Coronary artery (tissue), 2 donors: ENCODE measurements at regions not wholly inside any gene's neighbourhood (a gene's known extent, or its start where the extent isn't known, plus 50 kb on each side); places are given as distances from the start of the nearest gene placed in this dataset.

ENCODE experiments used
- DNase-seq: peaks from one replicate; pipeline ENCODE4 v3.0.0-alpha.2; 2017; ENCODE audit warnings: low spot score
- H3K27ac ChIP-seq, 2 donors: fragments of 200-600 bp; sonication (generic); one replicate each; pipeline ENCODE4 v1.5.1; 2016 to 2019
- H3K4me3 ChIP-seq: fragments of 200-600 bp; sonication (generic); 2 replicates; pipeline ENCODE4 v1.5.1; 2016; ENCODE audit warnings: mild to moderate bottlenecking, moderate library complexity
- TF ChIP-seq, protein P1 (sequence below): fragments of 200-600 bp; sonication (generic); IDR thresholded peaks from one replicate; pipeline ENCODE4 v1.5.1; 2019; ENCODE audit warnings: antibody characterized with exemption

DNA sequence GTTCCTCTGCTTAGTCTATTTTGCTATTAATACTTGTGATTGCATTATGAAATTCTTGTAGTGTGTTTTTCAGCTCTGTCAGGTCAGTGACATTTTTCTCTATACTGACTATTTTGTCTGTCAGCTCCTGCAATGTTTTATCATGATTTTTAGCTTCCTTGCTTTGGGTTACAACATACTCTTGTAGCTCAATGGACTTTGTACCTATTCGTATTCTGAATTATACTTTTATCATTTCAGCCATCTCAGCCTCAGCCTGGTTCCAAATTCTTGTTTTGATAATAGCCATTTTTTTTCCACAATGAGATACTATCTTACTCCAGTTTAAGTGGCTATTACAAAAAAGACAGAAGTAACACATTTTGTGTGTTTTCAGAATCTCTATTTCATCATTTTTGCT lies 204.2 kb upstream of the ONECUT1 start:
- H3K27ac ChIP-seq, result no peak overlapping the region
- H3K4me3 ChIP-seq, result no peak overlapping the region
- no peak for DNase-seq
- TF ChIP-seq, protein P1, sequence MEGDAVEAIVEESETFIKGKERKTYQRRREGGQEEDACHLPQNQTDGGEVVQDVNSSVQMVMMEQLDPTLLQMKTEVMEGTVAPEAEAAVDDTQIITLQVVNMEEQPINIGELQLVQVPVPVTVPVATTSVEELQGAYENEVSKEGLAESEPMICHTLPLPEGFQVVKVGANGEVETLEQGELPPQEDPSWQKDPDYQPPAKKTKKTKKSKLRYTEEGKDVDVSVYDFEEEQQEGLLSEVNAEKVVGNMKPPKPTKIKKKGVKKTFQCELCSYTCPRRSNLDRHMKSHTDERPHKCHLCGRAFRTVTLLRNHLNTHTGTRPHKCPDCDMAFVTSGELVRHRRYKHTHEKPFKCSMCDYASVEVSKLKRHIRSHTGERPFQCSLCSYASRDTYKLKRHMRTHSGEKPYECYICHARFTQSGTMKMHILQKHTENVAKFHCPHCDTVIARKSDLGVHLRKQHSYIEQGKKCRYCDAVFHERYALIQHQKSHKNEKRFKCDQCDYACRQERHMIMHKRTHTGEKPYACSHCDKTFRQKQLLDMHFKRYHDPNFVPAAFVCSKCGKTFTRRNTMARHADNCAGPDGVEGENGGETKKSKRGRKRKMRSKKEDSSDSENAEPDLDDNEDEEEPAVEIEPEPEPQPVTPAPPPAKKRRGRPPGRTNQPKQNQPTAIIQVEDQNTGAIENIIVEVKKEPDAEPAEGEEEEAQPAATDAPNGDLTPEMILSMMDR, result no peak

DNA sequence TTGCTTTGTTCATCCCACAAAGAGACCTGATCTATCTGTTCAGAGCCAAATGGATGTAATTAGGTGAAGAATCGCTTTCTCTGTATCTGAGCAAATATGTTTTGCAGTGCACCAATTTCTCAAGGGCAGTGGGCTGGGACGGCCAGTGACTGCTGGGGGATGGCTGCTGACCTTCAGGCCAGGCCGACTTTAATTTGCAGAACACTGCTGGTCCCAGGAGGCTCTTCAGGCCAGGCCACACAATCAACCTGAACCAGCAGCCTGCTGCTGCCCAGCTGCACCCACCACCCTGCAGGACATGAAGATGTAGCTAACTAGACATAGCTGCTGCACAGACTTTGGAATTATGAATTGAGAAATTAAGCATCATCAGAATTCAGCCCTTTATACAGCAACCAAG lies 194.4 kb upstream of the ONECUT1 start:
- Histone ChIP-seq H3K4me3 (no peak overlapping the region), H3K27ac (no peak overlapping the region)
- no peak for DNase-seq
- TF ChIP-seq, protein P1, result no peak

DNA sequence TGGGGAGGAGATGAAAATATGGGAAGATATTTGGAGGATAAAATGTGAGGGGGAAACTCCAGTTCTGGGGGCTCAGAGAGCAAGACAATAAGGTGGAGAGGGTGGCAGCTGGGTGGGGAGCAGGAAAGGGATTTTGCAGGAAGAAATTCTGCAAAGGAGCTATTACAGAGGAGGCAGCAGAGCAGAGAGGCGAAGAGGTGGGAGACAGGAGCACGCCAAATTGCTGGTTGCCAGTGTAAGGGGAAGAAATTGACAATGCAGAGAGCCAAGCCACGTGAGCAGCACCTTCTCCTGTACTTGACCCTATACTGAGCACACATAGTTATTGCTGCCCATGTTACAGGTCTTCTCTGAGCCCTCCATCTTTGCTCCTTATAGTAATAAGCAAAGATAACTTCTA lies 190.3 kb upstream of the ONECUT1 start:
- Histone ChIP-seq H3K4me3 (no peak overlapping the region), H3K27ac (no peak overlapping the region)
- TF ChIP-seq, protein P1, result no peak
- no peak for DNase-seq

DNA sequence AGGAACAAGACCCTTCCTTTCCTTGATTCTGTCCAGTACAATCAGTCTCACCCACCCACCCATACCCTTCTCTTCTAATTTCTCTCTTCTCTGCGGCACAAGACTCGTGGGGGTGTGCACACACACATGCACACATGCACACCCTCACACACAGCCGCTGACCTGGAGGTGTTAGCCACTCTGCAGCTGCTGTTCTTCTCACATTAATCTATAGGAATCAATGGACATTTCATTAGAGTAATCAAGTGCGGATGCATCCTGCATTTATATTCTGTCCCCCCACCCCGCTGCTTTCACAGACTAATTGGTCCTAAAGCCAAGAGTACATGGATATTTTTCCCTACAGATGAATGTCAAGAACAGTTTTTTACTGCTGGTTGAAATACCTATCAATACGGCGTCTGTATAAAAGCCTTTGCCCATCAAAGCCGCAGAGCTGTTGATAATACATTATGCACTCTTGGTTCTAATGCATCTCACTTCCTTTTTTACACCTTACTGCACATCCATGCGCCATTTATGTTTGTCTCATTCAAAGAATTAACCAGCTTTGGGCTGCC lies 186.5 kb upstream of the ONECUT1 start:
- no peak for DNase-seq
- no peak overlapping the region for H3K4me3 ChIP-seq
- no peak overlapping the region for H3K27ac ChIP-seq
- TF ChIP-seq, protein P1, result no peak

DNA sequence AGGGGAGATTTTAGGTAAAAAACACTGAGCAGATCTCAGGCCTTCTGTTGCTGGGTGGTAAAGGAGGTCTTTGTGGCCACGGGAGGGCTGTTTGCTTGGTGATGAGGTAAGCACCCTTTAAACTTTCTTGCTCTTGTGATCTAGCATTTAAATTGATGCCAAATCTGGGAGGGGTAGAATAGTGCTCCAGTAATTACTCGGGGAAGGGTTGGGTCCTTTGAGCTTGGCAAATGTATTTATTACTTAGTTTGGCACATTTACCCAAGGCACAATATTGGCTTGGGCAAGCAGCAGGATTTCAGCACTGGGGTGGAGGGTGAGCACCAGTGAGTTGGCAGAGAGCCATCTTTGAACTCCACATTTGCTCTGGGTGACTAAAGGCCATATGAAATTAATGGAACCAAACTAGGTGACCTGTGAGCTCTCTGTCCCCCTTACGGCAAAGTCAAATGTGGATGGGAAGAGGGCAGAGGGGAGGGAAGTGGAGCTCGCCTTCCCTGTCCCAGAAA lies 185.9 kb upstream of the ONECUT1 start:
- TF ChIP-seq, protein P1, result no peak
- Histone ChIP-seq H3K4me3 (no peak overlapping the region), H3K27ac (no peak overlapping the region)
- DNase-seq, result no peak

DNA sequence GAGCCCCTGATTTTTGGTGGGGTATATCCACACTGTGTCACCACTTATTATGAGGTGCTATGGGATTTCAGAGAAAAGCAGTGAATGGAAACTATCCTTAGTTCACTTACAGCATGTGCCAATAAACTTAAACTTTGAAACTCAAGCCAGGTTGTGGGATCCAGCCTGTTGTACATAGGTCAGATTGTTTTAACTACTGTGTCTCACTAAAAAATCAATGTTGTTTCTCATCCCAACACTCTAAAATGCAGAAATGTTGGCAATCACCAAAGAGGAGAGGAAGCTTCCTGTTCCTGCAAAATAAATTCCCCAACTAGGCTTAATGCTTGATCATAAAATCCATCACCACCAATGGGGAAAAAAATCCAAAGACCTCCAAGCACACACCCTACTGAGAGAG lies 173.7 kb upstream of the ONECUT1 start:
- TF ChIP-seq, protein P1, result no peak
- Histone ChIP-seq H3K27ac (no peak overlapping the region), H3K4me3 (no peak overlapping the region)
- DNase-seq, result no peak

DNA sequence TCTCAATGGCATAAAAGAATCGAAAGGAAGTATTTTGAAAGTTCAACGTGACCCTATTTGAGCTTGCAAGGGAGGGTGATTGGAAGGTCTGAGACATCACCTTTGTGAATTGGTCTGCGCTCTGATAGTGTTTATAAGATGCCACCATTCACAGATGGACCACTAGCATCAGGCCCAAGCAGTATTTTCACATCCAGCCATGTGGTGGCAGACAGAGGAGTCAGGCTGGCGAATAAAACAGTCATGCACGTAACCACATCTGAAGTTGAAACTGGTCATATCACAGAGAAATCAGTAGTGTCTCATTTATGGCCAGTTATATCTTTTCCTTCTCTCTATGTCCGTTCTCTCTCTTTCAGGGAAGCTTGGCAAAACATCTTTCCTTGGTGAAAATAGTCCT lies 170.1 kb upstream of the ONECUT1 start:
- no peak overlapping the region for H3K4me3 ChIP-seq
- TF ChIP-seq, protein P1, result no peak
- no peak overlapping the region for H3K27ac ChIP-seq
- DNase-seq, result no peak
